Hepatocyte (in vitro differentiated cells): ENCODE measurements at regions not wholly inside any gene's neighbourhood (a gene's known extent, or its start where the extent isn't known, plus 50 kb on each side); places are given as distances from the start of the nearest gene placed in this dataset. TPM values are rescaled to one million over a fixed set of nuclear protein-coding genes. Genes with fewer than 3 reads are reported as not detected.

Experiments
- DNase-seq: peaks from one replicate; pipeline ENCODE4 v3.0.0-alpha.2; 2016; ENCODE audit warnings: low spot score
- H2AFZ ChIP-seq: fragments of 200-600 bp; sonication (generic); 2 replicates; pipeline ENCODE4 v1.6.0; 2016; ENCODE audit warnings: antibody characterized with exemption, mild to moderate bottlenecking
- H3K27ac ChIP-seq: fragments of 200-600 bp; sonication (generic); 2 replicates; pipeline ENCODE4 v1.5.1; 2016; ENCODE audit warnings: mild to moderate bottlenecking
- H3K27me3 ChIP-seq: fragments of 200-600 bp; sonication (generic); 2 replicates; pipeline ENCODE4 v1.6.1; 2016
- H3K36me3 ChIP-seq: fragments of 200-600 bp; sonication (generic); replicated peaks from 2 replicates; pipeline ENCODE4 v1.5.1; 2016; ENCODE audit warnings: low read depth; ENCODE audit not compliant: insufficient read depth
- H3K4me1 ChIP-seq: fragments of 200-600 bp; sonication (generic); 2 replicates; pipeline ENCODE4 v1.5.1; 2016; ENCODE audit warnings: mild to moderate bottlenecking, moderate library complexity; ENCODE audit not compliant: insufficient read depth
- H3K4me2 ChIP-seq: fragments of 200-600 bp; sonication (generic); 2 replicates; pipeline ENCODE4 v1.6.0; 2016
- H3K4me3 ChIP-seq: fragments of 200-600 bp; sonication (generic); 2 replicates; pipeline ENCODE4 v1.5.1; 2016; ENCODE audit warnings: mild to moderate bottlenecking
- H3K79me2 ChIP-seq: fragments of 200-600 bp; sonication (generic); 2 replicates; pipeline ENCODE4 v1.6.0; 2017; ENCODE audit warnings: mild to moderate bottlenecking
- H3K9me2 ChIP-seq: fragments of 200-600 bp; sonication (generic); replicated peaks from 2 replicates; pipeline ENCODE4 v1.6.0; 2017; ENCODE audit warnings: mild to moderate bottlenecking; ENCODE audit not compliant: insufficient read depth
- H3K9me3 ChIP-seq: fragments of 200-600 bp; sonication (generic); 2 replicates; pipeline ENCODE4 v1.5.1; 2016; ENCODE audit warnings: low read depth, mild to moderate bottlenecking
- H4K20me1 ChIP-seq: fragments of 200-600 bp; sonication (generic); 2 replicates; pipeline ENCODE4 v1.6.0; 2016; ENCODE audit warnings: mild to moderate bottlenecking; ENCODE audit not compliant: insufficient read depth, poor library complexity, severe bottlenecking
- EZH2 ChIP-seq: fragments of 200-600 bp; sonication (generic); IDR thresholded peaks from 2 replicates; pipeline ENCODE4 v1.6.1; 2016; ENCODE audit warnings: antibody characterized with exemption, mild to moderate bottlenecking, borderline replicate concordance
- EZH2phosphoT487 ChIP-seq: fragments of 200-600 bp; sonication (generic); IDR thresholded peaks from one replicate; pipeline ENCODE4 v1.6.1; 2018; ENCODE audit warnings: antibody characterized with exemption, mild to moderate bottlenecking, low read depth, moderate library complexity; ENCODE audit not compliant: unreplicated experiment, severe bottlenecking
- WGBS: methylation state at CpG from one replicate; pipeline ENCODE4 v1.1.6; 2016; ENCODE audit warnings: low lambda C conversion rate; ENCODE audit errors: missing lambda C conversion rate; 5-methylcytosine and 5-hydroxymethylcytosine counted together
- microRNA-seq: library from miRNA; unstranded; fragments of <30 nt; microRNA quantifications from one replicate; pipeline ENCODE4, GENCODE V29; 2017
- small RNA-seq: library from RNA; depleted of rRNA; stranded (forward); fragments of <200 nt; gene quantifications from one replicate; pipeline ENCODE3, GENCODE V24; 2014
- TF ChIP-seq, protein P1 (sequence below): fragments of 200-600 bp; sonication (generic); IDR thresholded peaks from 2 replicates; pipeline ENCODE4 v1.5.1; 2016; ENCODE audit warnings: antibody characterized with exemption, mild to moderate bottlenecking; ENCODE audit not compliant: poor library complexity

GRCh38 chr20:62590309-62591121 lies 51.8 kb upstream of the SLCO4A1 start:
- TF ChIP-seq EZH2phosphoT487 (no peak), EZH2 (no peak)
- TF ChIP-seq, protein P1, sequence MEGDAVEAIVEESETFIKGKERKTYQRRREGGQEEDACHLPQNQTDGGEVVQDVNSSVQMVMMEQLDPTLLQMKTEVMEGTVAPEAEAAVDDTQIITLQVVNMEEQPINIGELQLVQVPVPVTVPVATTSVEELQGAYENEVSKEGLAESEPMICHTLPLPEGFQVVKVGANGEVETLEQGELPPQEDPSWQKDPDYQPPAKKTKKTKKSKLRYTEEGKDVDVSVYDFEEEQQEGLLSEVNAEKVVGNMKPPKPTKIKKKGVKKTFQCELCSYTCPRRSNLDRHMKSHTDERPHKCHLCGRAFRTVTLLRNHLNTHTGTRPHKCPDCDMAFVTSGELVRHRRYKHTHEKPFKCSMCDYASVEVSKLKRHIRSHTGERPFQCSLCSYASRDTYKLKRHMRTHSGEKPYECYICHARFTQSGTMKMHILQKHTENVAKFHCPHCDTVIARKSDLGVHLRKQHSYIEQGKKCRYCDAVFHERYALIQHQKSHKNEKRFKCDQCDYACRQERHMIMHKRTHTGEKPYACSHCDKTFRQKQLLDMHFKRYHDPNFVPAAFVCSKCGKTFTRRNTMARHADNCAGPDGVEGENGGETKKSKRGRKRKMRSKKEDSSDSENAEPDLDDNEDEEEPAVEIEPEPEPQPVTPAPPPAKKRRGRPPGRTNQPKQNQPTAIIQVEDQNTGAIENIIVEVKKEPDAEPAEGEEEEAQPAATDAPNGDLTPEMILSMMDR = no peak
- Histone ChIP-seq H3K27me3 (peaks cover 4% of the 10 kb centered on the region), H4K20me1 (no peaks in the 10 kb centered on the region), H3K4me2 (no peak overlapping the region), H3K4me3 (no peak overlapping the region), H3K4me1 (no peaks in the 10 kb centered on the region), H3K9me2 (no peaks in the 10 kb centered on the region), H3K79me2 (no peaks in the 10 kb centered on the region), H3K9me3 (no peaks in the 10 kb centered on the region), H2AFZ (no peak overlapping the region), H3K27ac (no peak overlapping the region), H3K36me3 (no peaks in the 10 kb centered on the region)
- 81% methylated on average over 23 of the region's 23 CpGs for WGBS
- DNase-seq = no peak

DNA sequence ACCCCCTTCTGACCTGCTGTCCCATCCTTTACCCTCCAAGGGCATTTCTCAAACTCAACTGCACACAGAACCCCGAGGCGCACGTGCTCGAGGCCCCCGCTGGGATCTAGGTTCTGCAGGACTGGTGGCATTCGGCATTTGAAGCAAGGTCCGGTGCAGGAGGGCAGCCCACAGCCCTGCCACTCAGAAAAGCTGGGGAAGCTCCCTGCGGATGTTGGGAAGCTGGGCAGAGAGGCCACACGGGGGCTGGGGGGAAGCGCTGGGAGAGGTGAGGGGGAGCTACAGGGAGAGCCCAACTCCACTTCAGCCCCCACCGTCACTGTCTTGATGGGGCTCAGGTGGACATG lies 51.2 kb upstream of the SLCO4A1 start:
- H3K9me2 ChIP-seq = no peaks in the 10 kb centered on the region
- no peak overlapping the region for H3K4me3 ChIP-seq
- no peaks in the 10 kb centered on the region for H3K9me3 ChIP-seq
- no peaks in the 10 kb centered on the region for H3K79me2 ChIP-seq
- no peak overlapping the region for H2AFZ ChIP-seq
- TF ChIP-seq EZH2 (no peak), EZH2phosphoT487 (no peak)
- TF ChIP-seq, protein P1 = no peak
- no peak for DNase-seq
- H3K36me3 ChIP-seq = no peaks in the 10 kb centered on the region
- no peaks in the 10 kb centered on the region for H4K20me1 ChIP-seq
- 89% methylated on average over 10 of the region's 11 CpGs for WGBS
- no peaks in the 10 kb centered on the region for H3K4me1 ChIP-seq
- H3K4me2 ChIP-seq = no peak overlapping the region
- no peak overlapping the region for H3K27ac ChIP-seq
- H3K27me3 ChIP-seq = peaks cover 4% of the 10 kb centered on the region

DNA sequence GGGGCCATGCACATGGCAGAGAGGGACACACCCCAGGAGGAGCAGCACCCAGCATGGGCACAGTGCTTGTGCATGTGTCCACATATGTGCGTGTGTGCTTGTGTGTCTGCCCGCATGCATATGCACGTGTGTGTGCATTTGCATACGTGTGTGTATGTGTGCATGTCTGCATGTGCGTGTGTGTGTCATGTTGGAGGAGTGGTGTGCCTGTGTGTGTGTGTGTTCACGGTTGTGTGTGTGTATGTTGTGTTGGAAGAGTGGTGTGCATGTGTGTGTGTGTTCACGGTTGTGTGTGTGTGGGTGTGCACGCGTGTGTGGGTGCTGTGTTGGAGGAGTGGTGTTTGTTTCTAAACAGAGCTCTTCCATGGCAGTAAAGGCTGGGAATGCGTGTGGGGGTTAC lies 50.7 kb upstream of the SLCO4A1 start:
- H4K20me1 ChIP-seq = no peaks in the 10 kb centered on the region

More for the DNA sequence above, 50.7 kb upstream of the SLCO4A1 start:
- TF ChIP-seq EZH2 (no peak), EZH2phosphoT487 (no peak)
- TF ChIP-seq, protein P1 = no peak
- Histone ChIP-seq H3K4me3 (no peak overlapping the region), H2AFZ (no peak overlapping the region), H3K9me2 (no peaks in the 10 kb centered on the region), H3K79me2 (no peaks in the 10 kb centered on the region), H3K36me3 (no peaks in the 10 kb centered on the region), H3K9me3 (no peaks in the 10 kb centered on the region), H3K27ac (no peak overlapping the region), H3K4me2 (no peak overlapping the region), H3K27me3 (peaks cover 4% of the 10 kb centered on the region), H3K4me1 (no peaks in the 10 kb centered on the region)
- 91% methylated on average over 10 of the region's 10 CpGs for WGBS
- DNase-seq = no peak

Small RNAs in the stretch of these regions (microRNA-seq; reads per million reads assigned to microRNA genes)
- not detected for gene MIR1-1
- gene MIR133A2 = not detected

Small RNAs in the stretch of these regions (small RNA-seq; reads per million reads assigned to genes)
- not detected for gene MIR1-1
